OCI-LY3 (cell line): ENCODE measurements at regions not wholly inside any gene's neighbourhood (a gene's known extent, or its start where the extent isn't known, plus 50 kb on each side); places are given as distances from the start of the nearest gene placed in this dataset.

Source experiments
- CTCF ChIP-seq: fragments of 200-600, 300-600 bp; sonication (generic); IDR thresholded peaks from 2 replicates; pipeline ENCODE4 v1.5.1; 2014; ENCODE audit warnings: antibody characterized with exemption, low read length, low read depth
- EZH2phosphoT487 ChIP-seq: fragments of 200-600 bp; shearing (Covaris generic); IDR thresholded peaks from 2 replicates; pipeline ENCODE4 v1.6.1; 2018; ENCODE audit warnings: antibody characterized with exemption, mixed run types, low read depth

- TF ChIP-seq CTCF: no peak
- TF ChIP-seq EZH2phosphoT487: no peak
These were observed 404.1 kb downstream of the ZIC1 start for GRCh38 chr3:147813256-147813655.
